ENCODE measurements at regions not wholly inside any gene's neighbourhood (a gene's known extent, or its start where the extent isn't known, plus 50 kb on each side); places are given as distances from the start of the nearest gene placed in this dataset.
"Not testable (repeated sequence)": the region's sequence is repeated elsewhere in the genome, so short reads cannot be mapped to it uniquely, and the experiment has no call there.

GRCh38 chr21:28513428-28513827 lies 479.2 kb downstream of the LTN1 start:
- no peak for DNase-seq

GRCh38 chr21:28509031-28509430 lies 483.6 kb downstream of the LTN1 start:
- no peak for DNase-seq

- no peak for DNase-seq
Measured at GRCh38 chr21:28508126-28508525, 484.6 kb downstream of the LTN1 start.

GRCh38 chr21:28496517-28496916 lies 496.2 kb downstream of the LTN1 start:
- DNase-seq = no peak

- no peak for DNase-seq
Measured at GRCh38 chr21:28492127-28492526, 500.6 kb downstream of the LTN1 start.

- DNase-seq = no peak
Measured at GRCh38 chr21:28489821-28490350, 502.8 kb downstream of the LTN1 start.

- no peak for DNase-seq
Measured at GRCh38 chr21:28489162-28489561, 503.5 kb downstream of the LTN1 start.

GRCh38 chr21:28487455-28488070 lies 505.1 kb downstream of the LTN1 start:
- DNase-seq = no peak

- DNase-seq = no peak
Measured at GRCh38 chr21:28485301-28486022, 507.2 kb downstream of the LTN1 start.

- no peak for DNase-seq
Measured at GRCh38 chr21:28483301-28484035, 509.2 kb downstream of the LTN1 start.

- DNase-seq = no peak
Measured at GRCh38 chr21:28482657-28483056, 510.0 kb downstream of the LTN1 start.

- DNase-seq = no peak
Measured at GRCh38 chr21:28480470-28480869, 512.2 kb downstream of the LTN1 start.

- DNase-seq = no peak
Measured at GRCh38 chr21:28473530-28474220, 519.0 kb downstream of the LTN1 start.

GRCh38 chr21:28472543-28472942 lies 520.1 kb downstream of the LTN1 start:
- DNase-seq = not testable (repeated sequence)

GRCh38 chr21:28464988-28465387 lies 527.7 kb downstream of the LTN1 start:
- no peak for DNase-seq

- no peak for DNase-seq
Measured at GRCh38 chr21:28464095-28464494, 528.6 kb downstream of the LTN1 start.

GRCh38 chr21:28459193-28459592 lies 533.5 kb downstream of the LTN1 start:
- no peak for DNase-seq

GRCh38 chr21:28458446-28458845 lies 534.2 kb downstream of the LTN1 start:
- no peak for DNase-seq

- DNase-seq = no peak
Measured at GRCh38 chr21:28455253-28455600, 537.5 kb downstream of the LTN1 start.

- no peak for DNase-seq
Measured at GRCh38 chr21:28454564-28455252, 538.0 kb downstream of the LTN1 start.

GRCh38 chr21:28447462-28447861 lies 545.2 kb downstream of the LTN1 start:
- no peak for DNase-seq

GRCh38 chr21:28445141-28445830 lies 547.4 kb downstream of the LTN1 start:
- no peak for DNase-seq
